Erythroblast (primary cell): ENCODE measurements at regions not wholly inside any gene's neighbourhood (a gene's known extent, or its start where the extent isn't known, plus 50 kb on each side); places are given as distances from the start of the nearest gene placed in this dataset.

ENCODE experiments used
- GATA1 ChIP-seq: IDR thresholded peaks from 2 replicates; pipeline ENCODE4 v1.6.1; 2011; ENCODE audit warnings: low read depth, mild to moderate bottlenecking, control low read depth, low read length, moderate library complexity
- POLR2A ChIP-seq: IDR thresholded peaks from 2 replicates; pipeline ENCODE4 v1.6.1; 2011; ENCODE audit warnings: mild to moderate bottlenecking, low read length

DNA sequence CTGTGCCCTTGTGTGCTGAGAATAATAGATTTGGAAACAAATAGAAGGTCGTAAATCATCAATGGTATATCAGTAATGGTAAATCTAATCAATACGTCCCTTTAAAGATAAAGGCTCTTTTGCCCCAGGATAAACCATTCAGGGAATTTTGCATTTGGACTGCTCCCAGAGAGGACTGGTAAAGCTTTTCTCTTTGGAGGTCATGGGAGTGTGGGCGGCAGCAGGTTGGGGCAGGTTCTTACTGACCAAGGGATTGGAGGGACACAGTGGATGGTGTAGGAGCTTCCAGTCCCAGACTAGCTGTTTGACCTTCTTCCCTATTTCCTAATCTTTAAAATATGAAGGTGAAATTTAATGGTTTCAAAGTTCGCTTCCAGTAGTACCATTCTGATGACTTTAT is 87.8 kb upstream of the NTF3 start:
- TF ChIP-seq POLR2A (no peak), GATA1 (no peak)
